IPS-NIHi11 (cell line): ENCODE measurements at regions not wholly inside any gene's neighbourhood (a gene's known extent, or its start where the extent isn't known, plus 50 kb on each side); places are given as distances from the start of the nearest gene placed in this dataset.

Experiments used
- DNase-seq: peaks from one replicate; pipeline ENCODE4 v3.0.0; 2012; ENCODE audit warnings: mixed read lengths, low spot score

DNA sequence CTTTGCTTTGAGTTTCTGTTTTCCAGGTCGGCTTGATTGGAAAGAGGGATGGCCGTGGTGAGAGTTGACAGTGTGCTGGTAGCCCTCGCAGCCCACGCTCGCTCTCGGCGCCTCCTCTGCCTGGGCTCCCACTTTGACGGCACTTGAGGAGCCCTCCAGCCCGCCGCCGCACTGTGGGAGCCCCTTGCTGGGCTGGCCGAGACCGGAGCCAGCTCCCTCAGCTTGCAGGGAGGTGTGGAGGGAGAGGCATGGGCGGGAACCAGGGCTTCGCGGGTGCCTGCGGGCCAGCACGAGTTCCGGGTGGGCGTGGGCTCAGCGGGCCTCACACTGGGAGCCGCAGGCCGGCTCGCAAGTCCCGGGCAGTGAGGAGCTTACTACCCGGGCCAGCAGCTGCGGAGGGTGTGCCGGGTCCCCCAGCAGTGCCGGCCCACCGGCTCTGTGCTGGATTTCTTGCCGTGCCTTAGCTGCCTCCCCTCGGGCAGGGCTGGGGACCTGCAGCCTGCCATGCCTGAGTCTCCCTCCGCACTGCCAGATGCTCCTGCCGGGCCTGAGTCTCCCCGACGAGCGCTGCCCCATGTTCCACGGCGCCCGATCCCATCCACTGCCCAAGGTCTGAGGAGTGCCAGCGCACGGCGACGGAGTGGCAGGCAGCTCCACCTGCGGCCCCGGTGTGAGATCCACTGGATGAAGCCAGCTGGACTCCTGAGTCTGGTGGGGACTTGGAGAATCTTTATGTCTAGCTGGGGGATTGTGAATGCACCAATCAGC is 166.4 kb upstream of the FAT1 start:
- no peak for DNase-seq

- DNase-seq, result no peak
These were observed 168.3 kb upstream of the FAT1 start for GRCh38 chr4:186891859-186892486.

GRCh38 chr4:186898367-186898766 is 174.7 kb upstream of the FAT1 start:
- DNase-seq, result no peak

DNA sequence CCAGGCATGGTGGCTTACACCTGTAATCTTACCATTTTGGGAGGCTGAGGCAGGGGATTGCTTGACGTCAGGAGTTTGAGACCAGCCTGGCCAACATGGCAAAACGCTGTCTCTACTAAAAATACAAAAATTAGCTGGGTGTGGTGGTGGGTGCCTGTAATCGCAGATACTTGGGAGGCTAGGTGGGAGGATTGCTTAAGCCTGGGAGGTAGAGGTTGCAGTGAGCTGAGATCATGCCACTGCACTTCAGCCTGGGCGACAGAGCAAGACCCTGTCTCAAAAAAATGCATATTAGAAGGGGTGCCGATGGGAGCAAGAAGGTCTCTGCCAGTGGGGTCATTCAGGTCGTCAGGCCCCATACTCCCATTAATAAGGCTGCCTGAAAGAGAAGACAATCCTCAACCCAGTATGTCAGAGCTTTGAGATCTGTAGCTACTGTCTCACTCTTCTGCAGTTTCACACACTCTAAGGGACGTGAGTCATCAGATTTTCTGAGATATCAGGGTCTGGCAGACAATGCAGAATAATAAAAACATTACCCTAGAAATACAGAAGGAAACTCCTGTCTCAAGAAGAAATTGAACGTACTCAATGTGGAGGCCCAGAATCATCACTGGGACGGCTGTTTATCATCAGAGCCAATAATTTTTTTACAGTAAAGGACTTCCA is 176.7 kb upstream of the FAT1 start:
- DNase-seq, result no peak

GRCh38 chr4:186900984-186901383 is 177.3 kb upstream of the FAT1 start:
- no peak for DNase-seq

- DNase-seq, result no peak
These were observed 178.2 kb upstream of the FAT1 start for GRCh38 chr4:186901850-186902249.

- no peak for DNase-seq
These were observed 178.7 kb upstream of the FAT1 start for GRCh38 chr4:186902361-186902760.

DNA sequence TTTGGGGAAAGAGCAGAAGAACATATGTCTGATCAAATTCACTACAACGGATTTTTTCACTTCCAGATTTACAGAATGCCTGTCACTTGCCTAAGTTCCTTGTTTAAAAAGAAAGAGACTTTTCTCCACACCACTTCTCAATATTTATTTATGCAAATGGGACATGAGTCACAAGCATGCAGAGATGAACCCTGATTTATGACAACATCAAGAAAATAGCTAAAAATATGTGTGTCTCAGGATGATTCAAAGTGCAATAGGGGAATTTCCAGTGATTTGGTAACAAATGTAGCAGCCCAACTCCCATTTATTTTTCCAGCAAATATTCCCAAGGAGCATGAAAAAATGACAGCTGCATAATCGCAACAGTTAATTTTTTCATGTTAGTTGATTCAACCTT is 180.4 kb upstream of the FAT1 start:
- DNase-seq, result no peak

GRCh38 chr4:186906722-186907121 is 183.1 kb upstream of the FAT1 start:
- no peak for DNase-seq

DNA sequence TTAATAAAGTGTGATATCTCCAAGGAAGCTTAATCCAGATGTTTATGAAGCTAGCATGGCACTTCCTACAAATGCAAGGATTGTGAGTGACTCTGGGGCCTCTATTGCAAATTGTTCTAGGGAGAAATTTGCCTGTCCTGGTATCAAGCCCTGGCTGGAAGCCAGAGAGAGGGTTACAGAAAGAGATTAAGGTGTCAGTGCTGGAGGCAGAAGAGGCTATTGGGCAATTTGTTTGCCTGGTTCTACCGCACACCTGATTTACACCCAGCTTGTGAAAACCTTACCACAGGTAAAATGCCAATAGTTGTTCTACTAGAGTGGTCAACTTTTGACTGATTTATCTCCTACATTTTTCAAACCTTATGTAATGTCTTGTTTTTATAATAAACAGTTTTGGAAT is 186.7 kb upstream of the FAT1 start:
- DNase-seq, result no peak

DNA sequence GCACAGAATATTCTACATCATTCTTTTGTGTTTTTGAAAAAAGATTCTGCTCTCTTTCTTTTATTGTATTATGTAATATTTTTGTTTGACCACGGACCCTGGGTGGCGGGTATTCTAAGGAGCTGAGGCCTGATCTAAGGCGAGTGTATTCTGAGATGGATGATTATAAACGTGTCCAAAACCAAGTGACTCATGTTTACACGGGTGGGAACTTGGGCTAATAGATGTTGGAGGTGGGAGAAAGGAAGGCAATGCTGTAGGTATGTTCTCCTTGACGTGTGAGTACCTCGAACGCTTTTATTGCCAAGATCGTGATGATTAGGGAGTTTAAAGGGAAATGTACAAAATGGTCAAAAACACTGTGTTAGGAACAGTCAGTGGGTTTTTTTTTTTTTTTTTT is 188.9 kb upstream of the FAT1 start:
- no peak for DNase-seq

DNA sequence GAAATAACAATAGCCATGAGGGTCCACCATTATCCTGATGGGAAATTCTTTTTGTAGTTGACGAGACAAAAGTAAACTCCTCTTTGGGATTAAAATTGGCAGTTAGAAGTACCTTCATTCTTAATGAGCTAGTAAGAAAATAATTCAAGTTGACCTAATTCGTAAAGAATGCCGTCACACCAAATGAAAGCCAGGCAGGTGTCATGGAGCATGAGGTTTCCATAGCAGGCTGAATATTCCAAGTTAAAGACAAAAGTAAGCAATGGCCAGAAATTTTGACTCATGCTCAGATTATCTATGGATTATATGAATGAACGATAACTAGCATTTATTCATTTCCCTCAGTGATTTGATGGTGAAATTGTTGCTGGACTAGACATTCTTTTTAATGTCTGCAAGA is 192.2 kb upstream of the FAT1 start:
- DNase-seq, result no peak

DNA sequence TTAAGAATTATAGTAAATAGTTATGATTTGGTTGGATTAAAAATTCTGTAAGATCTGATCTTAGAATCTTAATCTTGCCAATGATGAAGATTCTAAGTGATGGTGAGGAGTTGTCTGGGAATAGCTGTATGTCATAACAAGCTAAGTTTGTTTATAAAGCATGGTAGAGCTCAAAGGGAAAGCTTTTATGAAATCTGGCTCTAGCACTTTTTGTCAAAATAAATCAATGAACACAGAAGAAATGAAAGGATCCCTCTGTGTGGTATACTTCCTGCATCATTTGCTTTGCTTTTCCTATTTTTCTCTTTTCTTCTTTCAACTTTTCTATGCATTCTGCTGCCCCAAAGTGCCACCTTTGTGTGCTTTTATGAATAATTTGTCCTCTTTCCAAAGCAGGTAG is 193.5 kb upstream of the FAT1 start:
- DNase-seq, result no peak

- no peak for DNase-seq
These were observed 194.8 kb upstream of the FAT1 start for GRCh38 chr4:186918466-186918865.

DNA sequence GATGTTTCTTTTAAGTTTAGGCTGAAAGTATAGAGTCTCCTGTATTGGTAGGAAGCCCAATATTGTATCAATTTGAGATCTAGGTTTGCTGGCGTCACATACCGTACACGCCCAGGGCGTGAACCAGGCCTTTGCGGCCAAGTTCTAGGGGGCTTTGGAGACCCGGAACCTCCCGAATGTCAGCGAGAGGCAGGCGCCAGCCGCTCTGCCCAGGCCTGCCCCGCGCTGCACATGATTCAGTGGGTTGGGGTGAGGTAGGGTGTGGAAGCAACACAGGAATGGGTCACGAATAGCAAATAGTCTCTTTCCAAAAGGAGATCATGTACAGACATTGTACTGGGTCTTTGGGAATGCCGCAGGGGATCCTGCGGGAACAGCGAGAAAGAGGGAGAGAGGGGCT is 195.7 kb upstream of the FAT1 start:
- DNase-seq, result no peak

GRCh38 chr4:186920483-186920882 is 196.8 kb upstream of the FAT1 start:
- no peak for DNase-seq

- no peak for DNase-seq
These were observed 197.3 kb upstream of the FAT1 start for GRCh38 chr4:186920992-186921391.

DNA sequence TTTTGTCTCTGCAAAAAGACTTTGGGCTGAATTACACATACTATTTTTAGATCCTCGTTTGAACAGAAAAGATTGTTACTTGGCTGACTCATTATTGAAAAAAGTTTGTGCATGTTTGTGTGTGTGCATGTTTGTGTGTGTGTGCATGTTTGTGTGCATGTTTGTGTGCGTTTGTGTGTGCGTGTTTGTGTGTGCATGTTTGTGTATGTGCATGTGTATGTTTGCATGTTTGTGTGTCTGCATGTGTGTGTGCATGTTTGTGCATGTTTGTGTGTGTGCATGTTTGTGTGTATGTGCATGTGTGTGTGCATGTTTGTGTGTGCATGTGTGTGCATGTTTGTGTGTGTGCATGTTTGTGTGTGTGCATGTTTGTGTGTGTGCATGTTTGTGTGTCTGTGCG is 201.1 kb upstream of the FAT1 start:
- DNase-seq, result no peak

- DNase-seq, result no peak
These were observed 204.0 kb upstream of the FAT1 start for GRCh38 chr4:186927624-186928023.

- no peak for DNase-seq
These were observed 206.4 kb upstream of the FAT1 start for GRCh38 chr4:186930024-186930423.

GRCh38 chr4:186931519-186931918 is 207.9 kb upstream of the FAT1 start:
- no peak for DNase-seq

DNA sequence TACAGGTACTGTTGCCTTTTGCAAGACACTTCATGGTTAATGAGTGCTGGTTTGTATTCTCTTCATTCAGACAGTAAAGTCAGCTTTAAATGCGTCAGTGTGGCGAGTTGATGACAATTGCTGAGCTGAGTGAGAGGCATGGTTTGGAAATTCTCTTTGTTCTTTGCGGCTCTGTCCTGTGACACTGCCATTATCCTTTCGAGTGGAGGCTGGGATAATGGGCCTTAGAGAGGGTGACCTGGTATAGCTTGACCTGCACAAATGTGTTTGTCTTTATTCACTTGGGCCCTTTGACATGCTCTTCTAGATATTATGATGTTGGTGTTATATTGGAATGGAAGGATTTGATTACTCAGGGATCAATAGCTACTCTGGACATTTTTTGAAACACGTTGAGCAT is 208.5 kb upstream of the FAT1 start:
- no peak for DNase-seq

- DNase-seq, result no peak
These were observed 209.1 kb upstream of the FAT1 start for GRCh38 chr4:186932631-186933187.
